NCI-H1930 (cell line): ENCODE measurements at regions not wholly inside any gene's neighbourhood (a gene's known extent, or its start where the extent isn't known, plus 50 kb on each side); places are given as distances from the start of the nearest gene placed in this dataset.
A peak's percentile ranks its signal among the peaks of the same experiment; 100 is the strongest.
"Not testable (repeated sequence)": the region's sequence is repeated elsewhere in the genome, so short reads cannot be mapped to it uniquely, and the experiment has no call there.

Experiments used
- DNase-seq, 2 experiments: peaks; one replicate each; lab custom pipeline; 2025; lab: John Stamatoyannopoulos, UW

- DNase-seq: not testable (repeated sequence)
Observed at GRCh38 chr2:138315619-138316018, 186.0 kb upstream of the SPOPL start.

DNA sequence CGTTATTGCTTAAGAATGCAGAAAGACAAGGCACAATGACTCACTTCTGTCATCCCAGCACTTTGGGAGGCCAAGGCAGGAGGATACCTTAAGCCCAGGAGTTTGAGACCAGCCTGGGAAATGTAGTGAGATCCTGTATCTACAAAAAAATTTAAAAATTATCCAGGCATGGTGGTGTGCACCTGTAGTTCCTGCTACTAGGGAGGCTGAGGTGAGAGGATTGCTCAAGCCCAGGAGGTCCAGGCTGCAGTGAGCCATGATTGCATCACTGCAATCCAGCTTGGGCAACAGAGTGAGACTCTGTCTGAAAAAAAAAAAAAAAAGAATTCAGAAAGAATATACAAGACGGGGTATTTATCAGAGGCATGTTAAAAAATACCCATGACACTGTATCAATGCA lies 182.0 kb upstream of the SPOPL start:
- DNase-seq: no peak

- peak; percentile 32 to 60 for DNase-seq
Observed at GRCh38 chr2:138321458-138321857, 180.1 kb upstream of the SPOPL start.

GRCh38 chr2:138323382-138324067 lies 178.0 kb upstream of the SPOPL start:
- DNase-seq: no peak

GRCh38 chr2:138324068-138324771 lies 177.3 kb upstream of the SPOPL start:
- DNase-seq: no peak

DNA sequence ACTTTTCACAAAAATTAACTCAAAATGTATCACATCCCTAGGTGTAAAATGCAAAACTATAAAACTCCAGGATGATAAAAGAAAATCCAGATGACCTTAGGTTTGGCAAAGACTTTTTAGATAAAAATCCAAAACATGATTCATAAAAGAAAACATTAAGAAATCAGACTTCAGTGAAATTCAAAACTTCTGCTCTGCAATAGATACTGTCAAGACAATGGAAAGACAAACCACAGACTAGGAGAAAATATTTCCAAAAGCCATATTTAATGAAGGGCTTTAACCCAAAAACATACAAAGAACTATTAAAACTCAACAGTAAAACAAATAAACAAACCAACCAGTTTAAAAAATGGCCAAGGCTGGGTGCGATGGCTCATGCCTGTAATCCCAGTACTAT lies 173.6 kb upstream of the SPOPL start:
- no peak for DNase-seq

DNA sequence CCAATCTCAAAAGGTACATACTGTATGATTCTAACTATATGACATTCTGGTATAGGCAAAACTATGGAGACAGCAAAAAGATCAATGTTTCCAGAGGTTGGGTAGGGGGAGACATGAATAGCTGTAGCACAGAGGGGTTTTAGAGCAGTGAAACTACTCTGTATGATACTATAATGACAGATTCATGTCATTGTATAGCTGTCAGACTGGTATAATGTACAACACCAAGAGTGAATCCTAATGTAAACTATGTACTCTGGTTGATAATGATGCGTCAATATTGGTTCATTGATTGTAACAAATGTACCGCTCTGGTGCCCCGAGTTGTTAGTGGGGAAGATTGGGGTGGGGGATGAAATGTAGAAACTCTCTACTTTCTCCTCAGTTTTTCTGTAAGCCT lies 172.4 kb upstream of the SPOPL start:
- peak; percentile 45 to 49 for DNase-seq

DNA sequence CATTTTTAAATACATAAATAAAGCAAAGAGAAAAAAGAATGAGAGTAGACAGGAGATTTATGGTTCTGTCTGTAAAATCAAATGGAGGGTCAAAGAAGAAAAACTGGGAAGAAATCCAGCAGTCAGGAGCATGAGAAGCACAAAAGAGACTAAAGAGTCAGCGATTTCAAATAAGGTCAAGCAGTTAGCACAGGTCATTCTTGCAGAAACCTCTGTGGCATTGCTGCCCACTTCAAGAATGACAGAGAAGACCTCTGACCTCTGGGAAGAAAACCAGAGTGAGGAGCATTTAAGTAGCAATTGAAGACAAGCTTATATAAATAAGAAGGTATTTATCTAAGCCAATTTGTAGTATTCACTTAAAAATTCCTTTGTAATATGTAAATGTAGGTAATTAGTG lies 172.0 kb upstream of the SPOPL start:
- peak in 1 of 2 experiments; percentile 17 for DNase-seq

DNA sequence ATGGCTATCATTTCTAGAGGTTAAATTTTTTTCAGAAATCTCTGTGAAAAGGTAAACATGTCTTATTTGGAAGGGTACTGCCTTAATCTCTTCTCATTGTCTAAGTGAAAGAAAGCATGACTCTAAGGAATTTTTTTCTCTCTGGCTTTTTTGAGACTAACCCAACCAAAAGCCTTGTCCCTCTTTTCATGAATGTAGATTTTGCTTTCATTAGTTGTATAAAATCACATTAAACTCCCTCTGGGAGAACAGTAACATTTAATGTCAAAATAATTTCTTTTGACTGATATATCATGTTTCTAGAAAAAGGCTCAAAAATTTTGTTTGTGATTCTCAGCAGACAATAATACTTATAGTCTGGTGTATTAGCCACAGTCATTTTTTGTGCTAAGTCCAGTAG lies 168.4 kb upstream of the SPOPL start:
- DNase-seq: no peak

GRCh38 chr2:138333677-138334076 lies 167.9 kb upstream of the SPOPL start:
- no peak for DNase-seq

DNA sequence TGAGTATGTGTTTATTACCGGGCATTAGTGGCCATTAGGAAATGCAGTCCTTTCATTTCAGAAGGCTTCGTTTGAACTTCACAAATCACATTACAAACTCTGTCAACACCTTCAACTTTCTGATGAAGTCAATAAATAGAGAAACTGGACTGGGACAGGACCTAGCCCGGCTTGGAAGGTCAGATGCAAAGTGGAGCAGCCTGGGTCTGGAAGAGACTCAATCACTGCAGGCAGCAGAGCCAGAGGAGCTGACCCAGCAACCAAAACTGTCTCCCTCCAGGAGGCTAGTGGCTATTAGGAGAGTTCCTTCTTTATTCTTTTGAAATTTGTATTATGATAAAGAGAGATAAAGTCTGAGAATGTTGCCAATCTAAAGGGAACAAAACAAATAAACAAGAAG lies 167.2 kb upstream of the SPOPL start:
- DNase-seq: no peak

DNA sequence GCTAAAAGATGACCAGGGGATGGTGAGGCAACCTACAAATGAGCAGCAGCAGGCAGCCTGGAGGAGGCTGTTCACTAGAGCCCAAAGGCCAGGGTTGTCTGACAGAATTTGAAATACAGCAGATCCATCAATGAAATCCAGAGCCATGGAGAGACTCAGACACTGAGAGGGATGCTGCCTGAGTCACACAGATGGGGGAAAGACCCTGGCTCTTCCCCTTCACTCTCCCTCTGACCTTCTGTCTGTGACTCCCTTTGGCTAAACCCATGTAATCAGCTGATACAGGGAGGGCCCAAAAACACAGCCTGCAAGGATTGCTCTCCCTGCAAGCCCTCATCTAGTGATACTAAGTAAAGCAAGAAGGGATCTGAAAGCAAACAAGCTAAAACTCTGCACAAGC lies 166.5 kb upstream of the SPOPL start:
- no peak for DNase-seq

DNA sequence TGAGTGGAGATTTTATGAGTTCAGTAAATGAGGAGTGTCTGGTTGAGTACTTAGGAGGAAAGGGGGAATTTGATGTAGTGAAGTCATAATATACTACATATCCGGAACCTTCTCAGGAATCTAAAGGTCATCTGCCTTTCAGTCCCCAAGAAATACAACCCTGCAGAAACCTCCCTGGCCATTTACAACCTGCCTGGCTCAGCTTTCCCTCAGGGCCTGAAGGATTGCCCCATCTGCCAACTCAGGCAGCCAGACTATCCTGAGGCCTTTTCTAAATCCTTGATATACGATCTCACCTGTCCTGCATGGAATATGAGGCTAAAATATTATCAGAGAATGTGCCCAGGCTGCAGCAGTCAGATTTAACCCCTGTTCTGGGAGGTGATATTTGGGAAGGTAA lies 165.4 kb upstream of the SPOPL start:
- DNase-seq: no peak

- DNase-seq: no peak
Observed at GRCh38 chr2:138355244-138355643, 146.3 kb upstream of the SPOPL start.

- DNase-seq: no peak
Observed at GRCh38 chr2:138356178-138356577, 145.4 kb upstream of the SPOPL start.

DNA sequence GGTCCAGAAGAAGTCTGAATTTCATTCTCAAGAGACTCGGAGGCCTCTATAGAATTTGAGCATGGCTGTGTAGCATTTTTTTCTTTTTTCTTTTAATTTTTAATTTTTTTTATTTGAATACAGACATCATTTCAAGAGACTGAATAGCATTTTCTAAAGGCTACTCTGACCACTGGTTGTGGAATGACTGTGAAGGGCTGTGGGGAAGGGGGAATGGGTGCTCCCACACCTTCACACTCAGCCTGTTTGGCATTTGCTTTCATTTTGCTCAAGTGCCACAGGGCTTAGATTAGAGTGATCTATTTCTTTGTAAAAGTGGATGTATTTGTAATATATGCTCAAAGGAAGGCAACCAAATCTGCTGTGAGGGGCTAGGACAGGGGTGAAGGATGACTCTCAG lies 142.0 kb upstream of the SPOPL start:
- no peak for DNase-seq

DNA sequence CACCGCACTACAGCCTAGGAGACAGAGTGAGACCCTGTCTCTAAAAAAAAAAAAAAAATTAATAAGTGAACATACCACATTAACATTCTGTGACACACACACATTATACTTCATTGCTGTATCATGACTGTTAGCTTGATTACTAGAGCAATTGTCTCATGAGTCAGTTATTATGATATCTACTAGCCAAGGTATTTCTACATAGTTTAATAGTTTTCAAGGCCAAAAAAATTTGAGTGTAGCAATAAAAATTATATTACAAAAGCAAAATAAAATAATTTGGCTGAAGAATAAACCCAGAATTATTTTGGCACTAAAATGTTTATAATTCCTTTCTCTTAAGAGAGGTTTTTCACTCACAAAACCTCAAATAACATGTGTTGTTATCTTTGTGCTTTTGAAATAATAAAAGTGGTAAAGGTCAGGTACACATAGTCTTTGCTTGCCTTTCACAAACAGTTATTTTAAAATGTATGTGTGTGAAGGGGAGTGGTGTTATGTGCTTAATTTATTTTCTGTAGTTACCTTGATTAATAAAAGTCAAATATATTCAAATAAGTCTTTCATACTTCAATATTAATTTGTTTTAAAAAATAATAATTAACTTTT lies 136.9 kb upstream of the SPOPL start:
- no peak for DNase-seq

DNA sequence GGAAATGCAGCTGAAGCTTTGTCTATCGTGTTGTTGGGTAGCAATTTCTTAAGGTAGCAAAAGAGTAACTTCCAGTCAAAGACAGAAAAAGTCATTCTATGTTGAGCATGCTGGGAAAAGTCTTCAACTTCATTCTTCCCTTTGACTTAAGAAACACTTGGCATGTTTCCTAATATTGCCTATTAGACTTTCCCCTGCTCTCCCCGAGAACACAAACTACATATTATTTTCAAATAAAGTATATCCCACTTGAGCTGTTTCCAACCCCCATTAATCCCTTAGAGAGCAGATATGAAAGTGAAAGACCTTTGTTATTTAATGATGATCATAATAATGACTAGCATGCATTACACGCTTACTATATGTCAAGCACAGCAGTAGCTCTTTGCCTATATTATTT lies 136.0 kb upstream of the SPOPL start:
- no peak for DNase-seq

GRCh38 chr2:138369856-138370255 lies 131.7 kb upstream of the SPOPL start:
- no peak for DNase-seq

DNA sequence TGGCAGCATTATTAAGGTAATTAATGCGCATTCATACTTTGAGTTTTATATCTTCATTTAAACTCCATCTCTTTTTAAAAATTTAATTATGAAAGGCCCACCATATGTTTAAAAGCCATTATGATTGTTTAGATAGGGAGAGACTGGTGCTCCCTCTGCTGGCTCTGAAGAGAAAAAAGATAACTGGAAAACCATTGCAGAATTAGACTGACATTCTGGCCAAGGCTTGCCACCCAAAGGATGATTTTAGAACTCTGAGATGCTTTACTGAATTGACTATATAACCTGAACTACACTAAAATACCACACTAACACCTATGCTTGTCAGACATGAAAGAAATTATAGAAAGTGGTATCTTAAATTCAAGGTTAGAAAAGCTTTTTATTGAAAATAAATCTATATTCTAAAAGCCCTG lies 127.6 kb upstream of the SPOPL start:
- peak; percentile 3 for DNase-seq

- DNase-seq: no peak
Observed at GRCh38 chr2:138381373-138381772, 120.2 kb upstream of the SPOPL start.

DNA sequence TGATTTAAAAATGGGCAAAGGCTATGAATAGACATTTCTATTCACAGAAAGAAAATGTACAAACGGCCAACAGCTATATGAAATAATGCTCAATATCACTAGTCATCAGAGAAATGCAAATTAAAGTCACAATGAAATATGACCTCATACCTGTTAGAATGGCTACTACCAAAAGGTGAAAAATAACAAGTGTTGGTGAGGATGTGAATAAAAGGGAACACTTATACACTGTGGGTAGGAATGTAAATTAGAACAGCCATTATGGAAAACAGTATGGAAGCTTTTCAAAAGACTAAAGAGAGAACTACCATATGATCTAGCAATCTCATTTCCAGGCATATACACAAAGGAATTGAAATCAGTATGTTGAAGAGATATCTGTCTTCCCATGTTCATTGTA lies 118.9 kb upstream of the SPOPL start:
- DNase-seq: no peak

- not testable (repeated sequence) for DNase-seq
Observed at GRCh38 chr2:138386191-138386590, 115.4 kb upstream of the SPOPL start.
